ENCODE measurements at regions not wholly inside any gene's neighbourhood (a gene's known extent, or its start where the extent isn't known, plus 50 kb on each side); places are given as distances from the start of the nearest gene placed in this dataset.

GRCh38 chr3:127501177-127501576, 89.4 kb downstream of the TPRA1 start:
- H3K27ac ChIP-seq (ENCODE audit: low read depth, low read length, poor library complexity, severe bottlenecking): no peak overlapping the region
- H3K27me3 ChIP-seq (ENCODE audit: insufficient read depth, low read length): no peaks in the 10 kb centered on the region
- no peaks in the 10 kb centered on the region for H3F3A ChIP-seq (ENCODE audit: insufficient read depth, low read length)
- H4K20me1 ChIP-seq (ENCODE audit: insufficient read depth, low read length): no peaks in the 10 kb centered on the region
- H3K4me2 ChIP-seq (ENCODE audit: low read length): no peak overlapping the region
- TF ChIP-seq EZH2 (IDR thresholded peaks at IDR 0.05; ENCODE audit: borderline replicate concordance, low read length) (no peak), CTCF (IDR thresholded peaks at IDR 0.05; ENCODE audit: low read length) (no peak)
- H3K36me3 ChIP-seq (ENCODE audit: insufficient read depth, low read length): no peaks in the 10 kb centered on the region; the same call in 1 of the 2 replicates
- H3K4me3 ChIP-seq (ENCODE audit: low read depth, low read length, poor library complexity, severe bottlenecking): no peak overlapping the region
- H3K9me2 ChIP-seq (ENCODE audit: low read depth, low read length): no peaks in the 10 kb centered on the region
- H3K4me1 ChIP-seq (ENCODE audit: insufficient read depth, low read length, severe bottlenecking): no peaks in the 10 kb centered on the region
- H3K9ac ChIP-seq (ENCODE audit: low read length): no peak overlapping the region
- no peaks in the 10 kb centered on the region for H3K79me2 ChIP-seq (ENCODE audit: insufficient read depth, low read length)
- peaks cover 8% of the 10 kb centered on the region for H3K9me3 ChIP-seq (ENCODE audit: low read length)
- no peak overlapping the region for H2AFZ ChIP-seq (ENCODE audit: low read length)

GRCh38 chr3:127497676-127498075, 92.9 kb downstream of the TPRA1 start:
- H3F3A ChIP-seq (ENCODE audit: insufficient read depth, low read length): no peaks in the 10 kb centered on the region
- no peaks in the 10 kb centered on the region for H3K4me1 ChIP-seq (ENCODE audit: insufficient read depth, low read length, severe bottlenecking)
- H3K27ac ChIP-seq (ENCODE audit: low read depth, low read length, poor library complexity, severe bottlenecking): no peak overlapping the region
- H3K4me2 ChIP-seq (ENCODE audit: low read length): no peak overlapping the region
- no peaks in the 10 kb centered on the region for H4K20me1 ChIP-seq (ENCODE audit: insufficient read depth, low read length)
- H3K9me3 ChIP-seq (ENCODE audit: low read length): peaks cover 8% of the 10 kb centered on the region
- no peak for TF ChIP-seq CTCF (IDR thresholded peaks at IDR 0.05; ENCODE audit: low read length)
- TF ChIP-seq EZH2 (IDR thresholded peaks at IDR 0.05; ENCODE audit: borderline replicate concordance, low read length): no peak
- no peaks in the 10 kb centered on the region; the same call in 1 of the 2 replicates for H3K36me3 ChIP-seq (ENCODE audit: insufficient read depth, low read length)
- H3K27me3 ChIP-seq (ENCODE audit: insufficient read depth, low read length): no peaks in the 10 kb centered on the region; the same call in 1 of the 2 replicates
- no peaks in the 10 kb centered on the region for H3K9me2 ChIP-seq (ENCODE audit: low read depth, low read length)
- H3K79me2 ChIP-seq (ENCODE audit: insufficient read depth, low read length): no peaks in the 10 kb centered on the region
- no peak overlapping the region for H2AFZ ChIP-seq (ENCODE audit: low read length)
- no peak overlapping the region for H3K9ac ChIP-seq (ENCODE audit: low read length)
- no peak overlapping the region for H3K4me3 ChIP-seq (ENCODE audit: low read depth, low read length, poor library complexity, severe bottlenecking)

GRCh38 chr3:127497166-127497565, 93.4 kb downstream of the TPRA1 start:
- no peaks in the 10 kb centered on the region; the same call in 1 of the 2 replicates for H3K36me3 ChIP-seq (ENCODE audit: insufficient read depth, low read length)
- H3K4me1 ChIP-seq (ENCODE audit: insufficient read depth, low read length, severe bottlenecking): no peaks in the 10 kb centered on the region
- no peak overlapping the region for H3K9ac ChIP-seq (ENCODE audit: low read length)
- H3K9me2 ChIP-seq (ENCODE audit: low read depth, low read length): no peaks in the 10 kb centered on the region
- H3K27ac ChIP-seq (ENCODE audit: low read depth, low read length, poor library complexity, severe bottlenecking): no peak overlapping the region
- no peaks in the 10 kb centered on the region for H3F3A ChIP-seq (ENCODE audit: insufficient read depth, low read length)
- H3K79me2 ChIP-seq (ENCODE audit: insufficient read depth, low read length): no peaks in the 10 kb centered on the region
- TF ChIP-seq CTCF (IDR thresholded peaks at IDR 0.05; ENCODE audit: low read length) (no peak), EZH2 (IDR thresholded peaks at IDR 0.05; ENCODE audit: borderline replicate concordance, low read length) (no peak)
- no peak overlapping the region for H3K4me2 ChIP-seq (ENCODE audit: low read length)
- H3K27me3 ChIP-seq (ENCODE audit: insufficient read depth, low read length): no peaks in the 10 kb centered on the region; the same call in 1 of the 2 replicates
- H4K20me1 ChIP-seq (ENCODE audit: insufficient read depth, low read length): no peaks in the 10 kb centered on the region
- H2AFZ ChIP-seq (ENCODE audit: low read length): no peak overlapping the region
- peaks cover 6% of the 10 kb centered on the region for H3K9me3 ChIP-seq (ENCODE audit: low read length)
- no peak overlapping the region for H3K4me3 ChIP-seq (ENCODE audit: low read depth, low read length, poor library complexity, severe bottlenecking)

All from OCI-LY1 (cell line).